SK-N-SH (cell line): ENCODE measurements at regions not wholly inside any gene's neighbourhood (a gene's known extent, or its start where the extent isn't known, plus 50 kb on each side); places are given as distances from the start of the nearest gene placed in this dataset.

Source experiments
- CTCF ChIA-PET: fragments of 300-600, 350-600 bp; formaldehyde crosslinking; extraction: SDS; loops from one replicate; lab custom pipeline; 2021; lab: Yijun Ruan, JAX
- POLR2A ChIA-PET: fragments of 350-600 bp; sonication (Branson Sonifier 250); formaldehyde crosslinking; extraction: SDS; loops from one replicate; lab custom pipeline; 2020; ENCODE audit warnings: antibody characterized with exemption, inconsistent platforms; lab: Yijun Ruan, JAX
- DNase-seq: peaks from one replicate; pipeline ENCODE4 v3.0.0; 2012
- H2AFZ ChIP-seq: fragments of 200-600 bp; sonication (generic); 2 replicates; pipeline ENCODE4 v1.8.1; 2016; ENCODE audit warnings: antibody characterized with exemption, mild to moderate bottlenecking, low read depth
- H3F3A ChIP-seq: fragments of 200-600 bp; sonication (generic); replicated peaks from 2 replicates; pipeline ENCODE3; 2016; ENCODE audit warnings: antibody characterized with exemption, mild to moderate bottlenecking; ENCODE audit not compliant: insufficient read depth
- H3K27ac ChIP-seq, 2 experiments: fragments of 200-500 bp in 1 of 2; fragments of 200-600 bp in 1 of 2; sonication (Bioruptor generic) in 1 of 2; sonication (generic), shearing (Covaris generic) in 1 of 2; 2 replicates each; pipeline versions ENCODE4 v1.5.1 to v1.6.1; 2014 to 2016; ENCODE audit warnings: low read depth in 2 of 2, inconsistent platforms in 1 of 2, low read length in 1 of 2, mild to moderate bottlenecking in 1 of 2, mixed read lengths in 1 of 2
- H3K27me3 ChIP-seq: fragments of 200-600 bp; sonication (generic), shearing (Covaris generic); 2 replicates; pipeline ENCODE4 v1.6.1; 2016; ENCODE audit warnings: mixed run types; ENCODE audit not compliant: insufficient read depth
- H3K36me3 ChIP-seq, 2 experiments: fragments of 200-500 bp in 1 of 2; fragments of 200-600 bp in 1 of 2; sonication (Bioruptor generic) in 1 of 2; sonication (generic) in 1 of 2; replicated peaks in 1 of 2; 2 replicates each; pipeline versions ENCODE3 to v1.5.1; 2014 to 2016; ENCODE audit warnings: low read length in 1 of 2, mild to moderate bottlenecking in 1 of 2; ENCODE audit not compliant: insufficient read depth in 2 of 2, control insufficient read depth in 1 of 2
- H3K4me1 ChIP-seq, 2 experiments: fragments of 200-500 bp in 1 of 2; fragments of 200-600 bp in 1 of 2; sonication (Bioruptor generic) in 1 of 2; sonication (generic), shearing (Covaris generic) in 1 of 2; 2 replicates each; pipeline versions ENCODE4 v1.5.1 to v1.6.1; 2014 to 2016; ENCODE audit warnings: low read depth in 1 of 2, low read length in 1 of 2, mixed run types in 1 of 2; ENCODE audit not compliant: insufficient read depth in 2 of 2, control insufficient read depth in 1 of 2
- H3K4me2 ChIP-seq: fragments of 200-600 bp; sonication (generic), shearing (Covaris generic); 2 replicates; pipeline ENCODE4 v1.6.1; 2017; ENCODE audit warnings: mixed run types
- H3K4me3 ChIP-seq, 2 experiments: fragments of 200-500 bp in 1 of 2; fragments of 200-600 bp in 1 of 2; sonication (Bioruptor generic) in 1 of 2; sonication (generic), shearing (Covaris generic) in 1 of 2; 2 replicates each; pipeline versions ENCODE4 v1.5.1 to v1.8.1; 2014 to 2016; ENCODE audit warnings: low read depth in 2 of 2, inconsistent platforms in 1 of 2, low read length in 1 of 2, mild to moderate bottlenecking in 1 of 2, mixed read lengths in 1 of 2, moderate library complexity in 1 of 2
- H3K79me2 ChIP-seq: fragments of 200-600 bp; sonication (generic); 2 replicates; pipeline ENCODE4 v1.8.1; 2017; ENCODE audit warnings: mild to moderate bottlenecking; ENCODE audit not compliant: insufficient read depth
- H3K9ac ChIP-seq: fragments of 200-600 bp; sonication (generic); 2 replicates; pipeline ENCODE4 v1.6.1; 2017; ENCODE audit warnings: mixed run types
- H3K9me2 ChIP-seq: fragments of 200-600 bp; sonication (generic); 2 replicates; pipeline ENCODE4 v1.6.1; 2017; ENCODE audit warnings: mixed run types
- H3K9me3 ChIP-seq: fragments of 200-600 bp; sonication (generic); 2 replicates; pipeline ENCODE4 v1.6.1; 2017; ENCODE audit warnings: mixed run types, mild to moderate bottlenecking, moderate library complexity
- H4K20me1 ChIP-seq: fragments of 200-600 bp; sonication (generic); 2 replicates; pipeline ENCODE4 v1.6.1; 2017; ENCODE audit warnings: mild to moderate bottlenecking, mixed run types; ENCODE audit not compliant: insufficient read depth
- CHD2 ChIP-seq: fragments of 150-350 bp; IDR thresholded peaks from 2 replicates; pipeline ENCODE4 v1.6.1; 2018; ENCODE audit warnings: low read length; ENCODE audit not compliant: partially characterized antibody
- EZH2phosphoT487 ChIP-seq: fragments of 200-600 bp; sonication (generic); IDR thresholded peaks from 2 replicates; pipeline ENCODE4 v1.6.1; 2017; ENCODE audit warnings: low read depth, mixed run types, mild to moderate bottlenecking, antibody characterized with exemption, moderate library complexity, borderline replicate concordance
- FOSL2 ChIP-seq: IDR thresholded peaks from 2 replicates; pipeline ENCODE4 v1.4.0; 2012; ENCODE audit warnings: low read depth, mild to moderate bottlenecking, moderate library complexity, borderline replicate concordance
- GABPA ChIP-seq: IDR thresholded peaks from 2 replicates; pipeline ENCODE4 v1.4.0; 2012; ENCODE audit warnings: low read depth, mild to moderate bottlenecking
- GATA2 ChIP-seq: sonication (generic); formaldehyde crosslinking; IDR thresholded peaks from 2 replicates; pipeline ENCODE4 v1.5.0; 2020; ENCODE audit warnings: mild to moderate bottlenecking, missing genetic modification reagents
- MEF2A ChIP-seq: IDR thresholded peaks from 2 replicates; pipeline ENCODE4 v1.4.0; 2012; ENCODE audit warnings: low read depth, borderline replicate concordance
- PBX3 ChIP-seq: IDR thresholded peaks from 2 replicates; pipeline ENCODE4; 2012
- RAD21 ChIP-seq: IDR thresholded peaks from 2 replicates; pipeline ENCODE4 v1.6.1; 2012; ENCODE audit warnings: mild to moderate bottlenecking, low read length
- RFX5 ChIP-seq: IDR thresholded peaks from 2 replicates; pipeline ENCODE4 v1.6.1; 2012; ENCODE audit warnings: mild to moderate bottlenecking, improper control_type of control experiment, low read length
- RXRA ChIP-seq: IDR thresholded peaks from 2 replicates; pipeline ENCODE4 v1.4.0; 2012; ENCODE audit warnings: low read depth, mild to moderate bottlenecking, borderline replicate concordance
- TAF1 ChIP-seq: IDR thresholded peaks from 2 replicates; pipeline ENCODE4 v1.6.1; 2012; ENCODE audit warnings: low read depth, mild to moderate bottlenecking, low read length, moderate library complexity, borderline replicate concordance
- WGBS: methylation state at CpG from one replicate; pipeline ENCODE4 v1.1.6; 2017; ENCODE audit warnings: low lambda C conversion rate; 5-methylcytosine and 5-hydroxymethylcytosine counted together
- TF ChIP-seq, protein P1 (sequence below): IDR thresholded peaks from 2 replicates; pipeline ENCODE4 v1.6.1; 2012; ENCODE audit warnings: mild to moderate bottlenecking, low read depth, low read length, moderate library complexity
- TF ChIP-seq, protein P2 (sequence below): IDR thresholded peaks from 2 replicates; pipeline ENCODE4 v1.4.0; 2012; ENCODE audit warnings: low read depth
- TF ChIP-seq, protein P3 (sequence below): IDR thresholded peaks from 2 replicates; pipeline ENCODE4 v1.4.0; 2012; ENCODE audit warnings: low read depth, borderline replicate concordance

GRCh38 chr11:41527530-41527929, 68.1 kb upstream of the LRRC4C start:
- POLR2A ChIA-PET, result no interaction called here
- Histone ChIP-seq H3K9me2 (no peaks in the 10 kb centered on the region), H4K20me1 (no peaks in the 10 kb centered on the region)
- no peak for TF ChIP-seq MEF2A
- TF ChIP-seq, protein P1, sequence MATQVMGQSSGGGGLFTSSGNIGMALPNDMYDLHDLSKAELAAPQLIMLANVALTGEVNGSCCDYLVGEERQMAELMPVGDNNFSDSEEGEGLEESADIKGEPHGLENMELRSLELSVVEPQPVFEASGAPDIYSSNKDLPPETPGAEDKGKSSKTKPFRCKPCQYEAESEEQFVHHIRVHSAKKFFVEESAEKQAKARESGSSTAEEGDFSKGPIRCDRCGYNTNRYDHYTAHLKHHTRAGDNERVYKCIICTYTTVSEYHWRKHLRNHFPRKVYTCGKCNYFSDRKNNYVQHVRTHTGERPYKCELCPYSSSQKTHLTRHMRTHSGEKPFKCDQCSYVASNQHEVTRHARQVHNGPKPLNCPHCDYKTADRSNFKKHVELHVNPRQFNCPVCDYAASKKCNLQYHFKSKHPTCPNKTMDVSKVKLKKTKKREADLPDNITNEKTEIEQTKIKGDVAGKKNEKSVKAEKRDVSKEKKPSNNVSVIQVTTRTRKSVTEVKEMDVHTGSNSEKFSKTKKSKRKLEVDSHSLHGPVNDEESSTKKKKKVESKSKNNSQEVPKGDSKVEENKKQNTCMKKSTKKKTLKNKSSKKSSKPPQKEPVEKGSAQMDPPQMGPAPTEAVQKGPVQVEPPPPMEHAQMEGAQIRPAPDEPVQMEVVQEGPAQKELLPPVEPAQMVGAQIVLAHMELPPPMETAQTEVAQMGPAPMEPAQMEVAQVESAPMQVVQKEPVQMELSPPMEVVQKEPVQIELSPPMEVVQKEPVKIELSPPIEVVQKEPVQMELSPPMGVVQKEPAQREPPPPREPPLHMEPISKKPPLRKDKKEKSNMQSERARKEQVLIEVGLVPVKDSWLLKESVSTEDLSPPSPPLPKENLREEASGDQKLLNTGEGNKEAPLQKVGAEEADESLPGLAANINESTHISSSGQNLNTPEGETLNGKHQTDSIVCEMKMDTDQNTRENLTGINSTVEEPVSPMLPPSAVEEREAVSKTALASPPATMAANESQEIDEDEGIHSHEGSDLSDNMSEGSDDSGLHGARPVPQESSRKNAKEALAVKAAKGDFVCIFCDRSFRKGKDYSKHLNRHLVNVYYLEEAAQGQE, result no peak
- TF ChIP-seq FOSL2, result no peak
- TF ChIP-seq RAD21, result no peak
- TF ChIP-seq CHD2, result no peak
- TF ChIP-seq, protein P2, sequence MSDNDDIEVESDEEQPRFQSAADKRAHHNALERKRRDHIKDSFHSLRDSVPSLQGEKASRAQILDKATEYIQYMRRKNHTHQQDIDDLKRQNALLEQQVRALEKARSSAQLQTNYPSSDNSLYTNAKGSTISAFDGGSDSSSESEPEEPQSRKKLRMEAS, result no peak
- TF ChIP-seq PBX3, result no peak
- no peak for TF ChIP-seq GABPA
- TF ChIP-seq GATA2, result no peak
- TF ChIP-seq EZH2phosphoT487, result no peak
- TF ChIP-seq, protein P3, sequence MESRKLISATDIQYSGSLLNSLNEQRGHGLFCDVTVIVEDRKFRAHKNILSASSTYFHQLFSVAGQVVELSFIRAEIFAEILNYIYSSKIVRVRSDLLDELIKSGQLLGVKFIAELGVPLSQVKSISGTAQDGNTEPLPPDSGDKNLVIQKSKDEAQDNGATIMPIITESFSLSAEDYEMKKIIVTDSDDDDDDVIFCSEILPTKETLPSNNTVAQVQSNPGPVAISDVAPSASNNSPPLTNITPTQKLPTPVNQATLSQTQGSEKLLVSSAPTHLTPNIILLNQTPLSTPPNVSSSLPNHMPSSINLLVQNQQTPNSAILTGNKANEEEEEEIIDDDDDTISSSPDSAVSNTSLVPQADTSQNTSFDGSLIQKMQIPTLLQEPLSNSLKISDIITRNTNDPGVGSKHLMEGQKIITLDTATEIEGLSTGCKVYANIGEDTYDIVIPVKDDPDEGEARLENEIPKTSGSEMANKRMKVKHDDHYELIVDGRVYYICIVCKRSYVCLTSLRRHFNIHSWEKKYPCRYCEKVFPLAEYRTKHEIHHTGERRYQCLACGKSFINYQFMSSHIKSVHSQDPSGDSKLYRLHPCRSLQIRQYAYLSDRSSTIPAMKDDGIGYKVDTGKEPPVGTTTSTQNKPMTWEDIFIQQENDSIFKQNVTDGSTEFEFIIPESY, result no peak
- TF ChIP-seq RXRA, result no peak
- no peak for TF ChIP-seq RFX5
- TF ChIP-seq TAF1, result no peak
- TF ChIP-seq, all 33 proteins: peak for 0
- Histone ChIP-seq H3K4me2 (no peak overlapping the region), H3K9me3 (0 out of 2 replicates have a peak, but pooled peaks cover 4% of the 10 kb centered on the region), H2AFZ (no peak overlapping the region), H3K36me3 (no peaks in the 10 kb centered on the region), H3K4me3 (no peak overlapping the region), H3K4me1 (no peaks in the 10 kb centered on the region), H3F3A (no peaks in the 10 kb centered on the region), H3K27ac (no peak overlapping the region), H3K79me2 (no peaks in the 10 kb centered on the region), H3K9ac (no peak overlapping the region), H3K27me3 (no peaks in the 10 kb centered on the region)
- 59% methylated on average over 3 of the region's 3 CpGs for WGBS
- CTCF ChIA-PET, result no interaction called here
- DNase-seq, result no peak
